H9 (cell line): ENCODE measurements at regions not wholly inside any gene's neighbourhood (a gene's known extent, or its start where the extent isn't known, plus 50 kb on each side); places are given as distances from the start of the nearest gene placed in this dataset.
"Not testable (repeated sequence)": the region's sequence is repeated elsewhere in the genome, so short reads cannot be mapped to it uniquely, and the experiment has no call there.

Experiments used
- DNase-seq: peaks from one replicate; pipeline ENCODE4 v3.0.0-alpha.2; 2017
- H2AFZ ChIP-seq: one replicate; pipeline ENCODE4 v1.6.1; 2013; ENCODE audit warnings: mild to moderate bottlenecking, low read length, control low read depth, moderate library complexity
- H2AK5ac ChIP-seq: 2 replicates; pipeline ENCODE4 v1.6.1; 2013; ENCODE audit warnings: low read length, control low read depth, mixed read lengths; ENCODE audit not compliant: insufficient read length
- H2BK120ac ChIP-seq: one replicate; pipeline ENCODE4 v1.6.1; 2013; ENCODE audit warnings: low read depth, mild to moderate bottlenecking, low read length, control low read depth, inconsistent platforms; ENCODE audit not compliant: poor library complexity, severe bottlenecking
- H2BK12ac ChIP-seq: 2 replicates; pipeline ENCODE4 v1.6.1; 2013; ENCODE audit warnings: low read length, control low read depth, mixed read lengths, low read depth; ENCODE audit not compliant: insufficient read length
- H2BK15ac ChIP-seq: 2 replicates; pipeline ENCODE4 v1.6.1; 2013; ENCODE audit warnings: low read depth, low read length, control low read depth
- H2BK20ac ChIP-seq: one replicate; pipeline ENCODE4 v1.6.1; 2013; ENCODE audit warnings: low read depth, mild to moderate bottlenecking, low read length, control low read depth, inconsistent platforms; ENCODE audit not compliant: poor library complexity, severe bottlenecking
- H2BK5ac ChIP-seq: 2 replicates; pipeline ENCODE4 v1.6.1; 2013; ENCODE audit warnings: low read length, control low read depth, mixed read lengths; ENCODE audit not compliant: insufficient read length
- H3K14ac ChIP-seq: 2 replicates; pipeline ENCODE4 v1.6.1; 2013; ENCODE audit warnings: low read length, control low read depth; ENCODE audit not compliant: insufficient read depth
- H3K18ac ChIP-seq: 2 replicates; pipeline ENCODE4 v1.6.1; 2013; ENCODE audit warnings: low read depth, mild to moderate bottlenecking, mixed read lengths, low read length, control low read depth; ENCODE audit not compliant: insufficient read length
- H3K23ac ChIP-seq: 2 replicates; pipeline ENCODE4 v1.6.1; 2013; ENCODE audit warnings: low read length, control low read depth, mixed read lengths, low read depth; ENCODE audit not compliant: insufficient read length
- H3K23me2 ChIP-seq: 2 replicates; pipeline ENCODE4 v1.6.1; 2013; ENCODE audit warnings: low read depth, mild to moderate bottlenecking, mixed read lengths, low read length, control low read depth; ENCODE audit not compliant: insufficient read length, poor library complexity, severe bottlenecking
- H3K27ac ChIP-seq: 2 replicates; pipeline ENCODE4 v1.5.1; 2013; ENCODE audit warnings: low read length, control low read depth, mixed read lengths, low read depth; ENCODE audit not compliant: insufficient read length
- H3K27me3 ChIP-seq: 2 replicates; pipeline ENCODE4 v1.6.1; 2013; ENCODE audit warnings: low read length, control low read depth, inconsistent platforms; ENCODE audit not compliant: insufficient read depth
- H3K4ac ChIP-seq: 2 replicates; pipeline ENCODE4 v1.6.1; 2013; ENCODE audit warnings: low read depth, mild to moderate bottlenecking, control low read depth, inconsistent platforms, low read length, moderate library complexity
- H3K4me1 ChIP-seq: 2 replicates; pipeline ENCODE4 v1.6.1; 2013; ENCODE audit warnings: low read length, control low read depth, inconsistent platforms; ENCODE audit not compliant: insufficient read depth
- H3K4me2 ChIP-seq: 2 replicates; pipeline ENCODE4 v1.6.1; 2013; ENCODE audit warnings: low read length, control low read depth, mixed read lengths; ENCODE audit not compliant: insufficient read length, insufficient read depth
- H3K56ac ChIP-seq: 2 replicates; pipeline ENCODE4 v1.6.1; 2013; ENCODE audit warnings: low read depth, mild to moderate bottlenecking, mixed read lengths, low read length, control low read depth; ENCODE audit not compliant: insufficient read length
- H3K79me1 ChIP-seq: 2 replicates; pipeline ENCODE4 v1.6.1; 2013; ENCODE audit warnings: low read depth, mild to moderate bottlenecking, moderate library complexity, low read length, control low read depth, inconsistent platforms; ENCODE audit not compliant: insufficient read depth, poor library complexity, severe bottlenecking
- H3K79me2 ChIP-seq: 2 replicates; pipeline ENCODE4 v1.6.1; 2013; ENCODE audit warnings: low read length, control low read depth, inconsistent platforms; ENCODE audit not compliant: insufficient read depth
- H3K9ac ChIP-seq: 2 replicates; pipeline ENCODE4 v1.6.1; 2013; ENCODE audit warnings: low read length, control low read depth, mixed read lengths; ENCODE audit not compliant: insufficient read length; ENCODE audit errors: extremely low read depth
- H3K9me3 ChIP-seq: one replicate; pipeline ENCODE4 v1.6.1; 2013; ENCODE audit warnings: low read depth, low read length, inconsistent platforms; ENCODE audit not compliant: control insufficient read depth
- H3T11ph ChIP-seq: one replicate; pipeline ENCODE4 v1.6.1; 2013; ENCODE audit warnings: mild to moderate bottlenecking, low read length, control low read depth, inconsistent platforms
- H4K20me1 ChIP-seq: one replicate; pipeline ENCODE4 v1.6.1; 2013; ENCODE audit not compliant: control insufficient read depth, insufficient read length, insufficient read depth
- H4K5ac ChIP-seq: 2 replicates; pipeline ENCODE4 v1.6.1; 2013; ENCODE audit warnings: low read depth, mild to moderate bottlenecking, mixed read lengths, low read length, control low read depth; ENCODE audit not compliant: insufficient read length
- H4K8ac ChIP-seq: replicated peaks from 2 replicates; pipeline ENCODE4 v1.6.1; 2013; ENCODE audit warnings: low read length, control low read depth, mixed read lengths, low read depth; ENCODE audit not compliant: insufficient read length
- H4K91ac ChIP-seq: 2 replicates; pipeline ENCODE4 v1.6.1; 2013; ENCODE audit warnings: low read depth, mild to moderate bottlenecking, moderate library complexity, mixed read lengths, low read length, control low read depth; ENCODE audit not compliant: insufficient read length
- H3K27ac Mint-ChIP-seq, 3 experiments: 2 replicates in 2 of 3; 3 replicates in 1 of 3; pipeline ENCODE4 v1.8.0; 2020 to 2021; ENCODE audit warnings: mixed read lengths in 3 of 3, mild to moderate bottlenecking in 1 of 3, moderate library complexity in 1 of 3
- H3K27me3 Mint-ChIP-seq: 2 replicates; pipeline ENCODE4 v1.8.0; 2021; ENCODE audit warnings: low read depth, mild to moderate bottlenecking, moderate library complexity, mixed read lengths
- H3K36me3 Mint-ChIP-seq, 3 experiments: 2 replicates in 2 of 3; 3 replicates in 1 of 3; pipeline ENCODE4 v1.8.0; 2020 to 2021; ENCODE audit warnings: low read depth in 3 of 3, mixed read lengths in 3 of 3; ENCODE audit not compliant: insufficient read depth in 1 of 3
- H3K4me1 Mint-ChIP-seq, 2 experiments: 2 replicates each; pipeline ENCODE4 v1.8.0; 2020; ENCODE audit warnings: mixed read lengths in 2 of 2
- H3K4me3 Mint-ChIP-seq, 2 experiments: 2 replicates in 1 of 2; 3 replicates in 1 of 2; pipeline ENCODE4 v1.8.0; 2020 to 2021; ENCODE audit warnings: mild to moderate bottlenecking in 2 of 2, mixed read lengths in 2 of 2, moderate library complexity in 1 of 2
- H3K9me3 Mint-ChIP-seq, 2 experiments: 2 replicates in 1 of 2; 3 replicates in 1 of 2; pipeline ENCODE4 v1.8.0; 2020; ENCODE audit warnings: mild to moderate bottlenecking in 2 of 2, mixed read lengths in 2 of 2, moderate library complexity in 1 of 2
- WGBS: extraction: QIAGEN DNeasy Blood & Tissue Kit; methylation state at CpG from one replicate; pipeline ENCODE4 v1.1.7; 2013; ENCODE audit warnings: missing lambda C conversion rate, low lambda C conversion rate, mixed read lengths; ENCODE audit not compliant: insufficient read length; ENCODE audit errors: extremely low coverage; 5-methylcytosine and 5-hydroxymethylcytosine counted together
- TF ChIP-seq, protein P1 (sequence below): fragments of 200-600 bp; sonication (generic); conservative IDR thresholded peaks from 3 replicates; pipeline ENCODE4 v1.8.0; 2021; ENCODE audit warnings: antibody characterized with exemption, mild to moderate bottlenecking

DNA sequence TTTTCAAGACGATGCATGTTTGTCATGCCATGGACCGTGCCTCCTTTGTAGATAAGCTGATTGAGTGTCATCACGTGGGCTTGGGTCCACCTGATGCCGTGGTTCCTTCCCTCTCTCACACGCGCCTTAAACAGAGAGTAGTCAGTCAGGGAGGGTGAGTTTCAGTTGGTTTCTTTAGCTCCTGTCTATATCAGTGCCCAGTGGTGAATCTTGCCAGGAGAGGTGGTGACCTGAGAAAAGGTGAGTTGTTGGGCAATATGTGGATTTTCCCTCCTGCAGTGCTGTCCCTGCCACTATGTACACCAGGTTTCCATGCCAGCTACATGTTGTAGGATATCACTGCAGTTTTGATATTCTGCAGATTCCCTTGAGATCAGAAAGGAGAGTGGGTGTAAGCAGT is 129.7 kb downstream of the LAT start:
- Histone ChIP-seq H2BK5ac (no peak overlapping the region), H3K79me1 (no peaks in the 10 kb centered on the region), H3K56ac (no peak overlapping the region), H3K9ac (no peak overlapping the region), H3T11ph (no peak overlapping the region), H3K18ac (no peak overlapping the region), H2AFZ (no peak overlapping the region), H3K4me1 (no peaks in the 10 kb centered on the region), H3K4ac (no peak overlapping the region), H3K4me2 (no peak overlapping the region), H4K91ac (no peak overlapping the region), H2BK120ac (no peak overlapping the region), H2BK20ac (no peak overlapping the region), H4K5ac (no peak overlapping the region), H3K23me2 (no peaks in the 10 kb centered on the region), H3K14ac (no peak overlapping the region; the same call in 1 of the 2 replicates), H3K27me3 (no peaks in the 10 kb centered on the region; the same call in 1 of the 2 replicates), H4K8ac (no peak overlapping the region), H3K23ac (no peak overlapping the region), H2AK5ac (no peak overlapping the region), H2BK15ac (no peak overlapping the region), H3K79me2 (no peaks in the 10 kb centered on the region), H3K27ac (no peak overlapping the region), H2BK12ac (no peak overlapping the region), H3K9me3 (no peaks in the 10 kb centered on the region), H4K20me1 (no peaks in the 10 kb centered on the region)
- Mint-ChIP-seq H3K27me3 (peaks cover 29% of the 10 kb centered on the region), H3K4me1 (peaks cover 4 to 10% of the 10 kb centered on the region in 2 experiments), H3K27ac (no peak overlapping the region), H3K9me3 (no peaks in the 10 kb centered on the region; a peak in 1 of 5 replicates), H3K36me3 (no peaks in the 10 kb centered on the region), H3K4me3 (no peak overlapping the region)
- TF ChIP-seq, protein P1, sequence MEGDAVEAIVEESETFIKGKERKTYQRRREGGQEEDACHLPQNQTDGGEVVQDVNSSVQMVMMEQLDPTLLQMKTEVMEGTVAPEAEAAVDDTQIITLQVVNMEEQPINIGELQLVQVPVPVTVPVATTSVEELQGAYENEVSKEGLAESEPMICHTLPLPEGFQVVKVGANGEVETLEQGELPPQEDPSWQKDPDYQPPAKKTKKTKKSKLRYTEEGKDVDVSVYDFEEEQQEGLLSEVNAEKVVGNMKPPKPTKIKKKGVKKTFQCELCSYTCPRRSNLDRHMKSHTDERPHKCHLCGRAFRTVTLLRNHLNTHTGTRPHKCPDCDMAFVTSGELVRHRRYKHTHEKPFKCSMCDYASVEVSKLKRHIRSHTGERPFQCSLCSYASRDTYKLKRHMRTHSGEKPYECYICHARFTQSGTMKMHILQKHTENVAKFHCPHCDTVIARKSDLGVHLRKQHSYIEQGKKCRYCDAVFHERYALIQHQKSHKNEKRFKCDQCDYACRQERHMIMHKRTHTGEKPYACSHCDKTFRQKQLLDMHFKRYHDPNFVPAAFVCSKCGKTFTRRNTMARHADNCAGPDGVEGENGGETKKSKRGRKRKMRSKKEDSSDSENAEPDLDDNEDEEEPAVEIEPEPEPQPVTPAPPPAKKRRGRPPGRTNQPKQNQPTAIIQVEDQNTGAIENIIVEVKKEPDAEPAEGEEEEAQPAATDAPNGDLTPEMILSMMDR = no peak
- WGBS = no CpG with 5 or more reads among the region's 6 CpGs
- DNase-seq = no peak

GRCh38 chr16:29113446-29113845 is 128.6 kb downstream of the LAT start:
- not testable (repeated sequence) for H3K56ac ChIP-seq, H3K27ac Mint-ChIP-seq, H2BK15ac ChIP-seq, H3K9me3 Mint-ChIP-seq, H2AFZ ChIP-seq, H2BK120ac ChIP-seq, H3K4ac ChIP-seq, H2BK5ac ChIP-seq, H3K4me3 Mint-ChIP-seq, H3K4me1 ChIP-seq, H3K18ac ChIP-seq, H3K27me3 ChIP-seq, H3K79me2 ChIP-seq, H3T11ph ChIP-seq, H3K79me1 ChIP-seq, H2AK5ac ChIP-seq, H4K91ac ChIP-seq, H3K27ac ChIP-seq, H3K23me2 ChIP-seq, H3K14ac ChIP-seq, H2BK12ac ChIP-seq, H2BK20ac ChIP-seq, H3K9me3 ChIP-seq, H4K8ac ChIP-seq, H4K20me1 ChIP-seq, H3K9ac ChIP-seq, H4K5ac ChIP-seq, H3K23ac ChIP-seq, H3K36me3 Mint-ChIP-seq, H3K4me2 ChIP-seq, DNase-seq
- Mint-ChIP-seq H3K27me3 (peaks cover 29% of the 10 kb centered on the region), H3K4me1 (peaks cover 4 to 10% of the 10 kb centered on the region in 2 experiments)
- WGBS = no CpG with 5 or more reads among the region's 1 CpG
